NCI-H2107 treated with DMSO at 0.1 percent for 48 hours (cell line): ENCODE measurements at regions not wholly inside any gene's neighbourhood (a gene's known extent, or its start where the extent isn't known, plus 50 kb on each side); places are given as distances from the start of the nearest gene placed in this dataset.
"Not testable (repeated sequence)": the region's sequence is repeated elsewhere in the genome, so short reads cannot be mapped to it uniquely, and the experiment has no call there.

Experiments
- DNase-seq: peaks from one replicate; lab custom pipeline; 2025; ENCODE audit not compliant: unreplicated experiment; lab: John Stamatoyannopoulos, UW

GRCh38 chr16:54739381-54739780 is 191.3 kb upstream of the IRX5 start:
- no peak for DNase-seq

- DNase-seq: no peak
These were observed 196.5 kb upstream of the IRX5 start for GRCh38 chr16:54734156-54734555.

- DNase-seq: not testable (repeated sequence)
These were observed 203.0 kb upstream of the IRX5 start for GRCh38 chr16:54727696-54728095.

- DNase-seq: no peak
These were observed 206.2 kb upstream of the IRX5 start for GRCh38 chr16:54724346-54724925.

GRCh38 chr16:54722210-54722676 is 208.4 kb upstream of the IRX5 start:
- no peak for DNase-seq

- no peak for DNase-seq
These were observed 210.4 kb upstream of the IRX5 start for GRCh38 chr16:54720259-54720658.

- no peak for DNase-seq
These were observed 211.0 kb upstream of the IRX5 start for GRCh38 chr16:54719624-54720023.

GRCh38 chr16:54718376-54718775 is 212.3 kb upstream of the IRX5 start:
- no peak for DNase-seq

- DNase-seq: no peak
These were observed 215.7 kb upstream of the IRX5 start for GRCh38 chr16:54715011-54715410.

GRCh38 chr16:54712866-54713265 is 217.8 kb upstream of the IRX5 start:
- DNase-seq: no peak

- DNase-seq: no peak
These were observed 222.9 kb upstream of the IRX5 start for GRCh38 chr16:54707813-54708212.

GRCh38 chr16:54706406-54706805 is 224.3 kb upstream of the IRX5 start:
- no peak for DNase-seq

- no peak for DNase-seq
These were observed 227.3 kb upstream of the IRX5 start for GRCh38 chr16:54703339-54703738.

- DNase-seq: no peak
These were observed 231.0 kb upstream of the IRX5 start for GRCh38 chr16:54699656-54700055.

GRCh38 chr16:54697677-54698076 is 233.0 kb upstream of the IRX5 start:
- DNase-seq: no peak

- no peak for DNase-seq
These were observed 233.7 kb upstream of the IRX5 start for GRCh38 chr16:54696970-54697369.

GRCh38 chr16:54696522-54696921 is 234.1 kb upstream of the IRX5 start:
- DNase-seq: no peak

- DNase-seq: no peak
These were observed 236.0 kb upstream of the IRX5 start for GRCh38 chr16:54694651-54695050.

GRCh38 chr16:54693864-54694263 is 236.8 kb upstream of the IRX5 start:
- no peak for DNase-seq

GRCh38 chr16:54690710-54691109 is 240.0 kb upstream of the IRX5 start:
- no peak for DNase-seq

- no peak for DNase-seq
These were observed 240.4 kb upstream of the IRX5 start for GRCh38 chr16:54690306-54690705.

- DNase-seq: no peak
These were observed 241.4 kb upstream of the IRX5 start for GRCh38 chr16:54689072-54689865.

- DNase-seq: no peak
These were observed 242.3 kb upstream of the IRX5 start for GRCh38 chr16:54688339-54688738.
